H9 (cell line): ENCODE measurements at regions not wholly inside any gene's neighbourhood (a gene's known extent, or its start where the extent isn't known, plus 50 kb on each side); places are given as distances from the start of the nearest gene placed in this dataset.

Experiments
- DNase-seq: peaks from one replicate; pipeline ENCODE4 v3.0.0-alpha.2; 2017
- H2AFZ ChIP-seq: one replicate; pipeline ENCODE4 v1.6.1; 2013; ENCODE audit warnings: mild to moderate bottlenecking, low read length, control low read depth, moderate library complexity
- H2AK5ac ChIP-seq: 2 replicates; pipeline ENCODE4 v1.6.1; 2013; ENCODE audit warnings: low read length, control low read depth, mixed read lengths; ENCODE audit not compliant: insufficient read length
- H2BK120ac ChIP-seq: one replicate; pipeline ENCODE4 v1.6.1; 2013; ENCODE audit warnings: low read depth, mild to moderate bottlenecking, low read length, control low read depth, inconsistent platforms; ENCODE audit not compliant: poor library complexity, severe bottlenecking
- H2BK12ac ChIP-seq: 2 replicates; pipeline ENCODE4 v1.6.1; 2013; ENCODE audit warnings: low read length, control low read depth, mixed read lengths, low read depth; ENCODE audit not compliant: insufficient read length
- H2BK15ac ChIP-seq: 2 replicates; pipeline ENCODE4 v1.6.1; 2013; ENCODE audit warnings: low read depth, low read length, control low read depth
- H2BK20ac ChIP-seq: one replicate; pipeline ENCODE4 v1.6.1; 2013; ENCODE audit warnings: low read depth, mild to moderate bottlenecking, low read length, control low read depth, inconsistent platforms; ENCODE audit not compliant: poor library complexity, severe bottlenecking
- H2BK5ac ChIP-seq: 2 replicates; pipeline ENCODE4 v1.6.1; 2013; ENCODE audit warnings: low read length, control low read depth, mixed read lengths; ENCODE audit not compliant: insufficient read length
- H3K14ac ChIP-seq: 2 replicates; pipeline ENCODE4 v1.6.1; 2013; ENCODE audit warnings: low read length, control low read depth; ENCODE audit not compliant: insufficient read depth
- H3K18ac ChIP-seq: 2 replicates; pipeline ENCODE4 v1.6.1; 2013; ENCODE audit warnings: low read depth, mild to moderate bottlenecking, mixed read lengths, low read length, control low read depth; ENCODE audit not compliant: insufficient read length
- H3K23ac ChIP-seq: 2 replicates; pipeline ENCODE4 v1.6.1; 2013; ENCODE audit warnings: low read length, control low read depth, mixed read lengths, low read depth; ENCODE audit not compliant: insufficient read length
- H3K23me2 ChIP-seq: 2 replicates; pipeline ENCODE4 v1.6.1; 2013; ENCODE audit warnings: low read depth, mild to moderate bottlenecking, mixed read lengths, low read length, control low read depth; ENCODE audit not compliant: insufficient read length, poor library complexity, severe bottlenecking
- H3K27ac ChIP-seq: 2 replicates; pipeline ENCODE4 v1.5.1; 2013; ENCODE audit warnings: low read length, control low read depth, mixed read lengths, low read depth; ENCODE audit not compliant: insufficient read length
- H3K27me3 ChIP-seq: 2 replicates; pipeline ENCODE4 v1.6.1; 2013; ENCODE audit warnings: low read length, control low read depth, inconsistent platforms; ENCODE audit not compliant: insufficient read depth
- H3K4ac ChIP-seq: 2 replicates; pipeline ENCODE4 v1.6.1; 2013; ENCODE audit warnings: low read depth, mild to moderate bottlenecking, control low read depth, inconsistent platforms, low read length, moderate library complexity
- H3K4me1 ChIP-seq: 2 replicates; pipeline ENCODE4 v1.6.1; 2013; ENCODE audit warnings: low read length, control low read depth, inconsistent platforms; ENCODE audit not compliant: insufficient read depth
- H3K4me2 ChIP-seq: 2 replicates; pipeline ENCODE4 v1.6.1; 2013; ENCODE audit warnings: low read length, control low read depth, mixed read lengths; ENCODE audit not compliant: insufficient read length, insufficient read depth
- H3K56ac ChIP-seq: 2 replicates; pipeline ENCODE4 v1.6.1; 2013; ENCODE audit warnings: low read depth, mild to moderate bottlenecking, mixed read lengths, low read length, control low read depth; ENCODE audit not compliant: insufficient read length
- H3K79me1 ChIP-seq: 2 replicates; pipeline ENCODE4 v1.6.1; 2013; ENCODE audit warnings: low read depth, mild to moderate bottlenecking, moderate library complexity, low read length, control low read depth, inconsistent platforms; ENCODE audit not compliant: insufficient read depth, poor library complexity, severe bottlenecking
- H3K79me2 ChIP-seq: 2 replicates; pipeline ENCODE4 v1.6.1; 2013; ENCODE audit warnings: low read length, control low read depth, inconsistent platforms; ENCODE audit not compliant: insufficient read depth
- H3K9ac ChIP-seq: 2 replicates; pipeline ENCODE4 v1.6.1; 2013; ENCODE audit warnings: low read length, control low read depth, mixed read lengths; ENCODE audit not compliant: insufficient read length; ENCODE audit errors: extremely low read depth
- H3K9me3 ChIP-seq: one replicate; pipeline ENCODE4 v1.6.1; 2013; ENCODE audit warnings: low read depth, low read length, inconsistent platforms; ENCODE audit not compliant: control insufficient read depth
- H3T11ph ChIP-seq: one replicate; pipeline ENCODE4 v1.6.1; 2013; ENCODE audit warnings: mild to moderate bottlenecking, low read length, control low read depth, inconsistent platforms
- H4K20me1 ChIP-seq: one replicate; pipeline ENCODE4 v1.6.1; 2013; ENCODE audit not compliant: control insufficient read depth, insufficient read length, insufficient read depth
- H4K5ac ChIP-seq: 2 replicates; pipeline ENCODE4 v1.6.1; 2013; ENCODE audit warnings: low read depth, mild to moderate bottlenecking, mixed read lengths, low read length, control low read depth; ENCODE audit not compliant: insufficient read length
- H4K8ac ChIP-seq: replicated peaks from 2 replicates; pipeline ENCODE4 v1.6.1; 2013; ENCODE audit warnings: low read length, control low read depth, mixed read lengths, low read depth; ENCODE audit not compliant: insufficient read length
- H4K91ac ChIP-seq: 2 replicates; pipeline ENCODE4 v1.6.1; 2013; ENCODE audit warnings: low read depth, mild to moderate bottlenecking, moderate library complexity, mixed read lengths, low read length, control low read depth; ENCODE audit not compliant: insufficient read length
- H3K27ac Mint-ChIP-seq, 3 experiments: 2 replicates in 2 of 3; 3 replicates in 1 of 3; pipeline ENCODE4 v1.8.0; 2020 to 2021; ENCODE audit warnings: mixed read lengths in 3 of 3, mild to moderate bottlenecking in 1 of 3, moderate library complexity in 1 of 3
- H3K27me3 Mint-ChIP-seq: 2 replicates; pipeline ENCODE4 v1.8.0; 2021; ENCODE audit warnings: low read depth, mild to moderate bottlenecking, moderate library complexity, mixed read lengths
- H3K36me3 Mint-ChIP-seq, 3 experiments: 2 replicates in 2 of 3; 3 replicates in 1 of 3; pipeline ENCODE4 v1.8.0; 2020 to 2021; ENCODE audit warnings: low read depth in 3 of 3, mixed read lengths in 3 of 3; ENCODE audit not compliant: insufficient read depth in 1 of 3
- H3K4me1 Mint-ChIP-seq, 2 experiments: 2 replicates each; pipeline ENCODE4 v1.8.0; 2020; ENCODE audit warnings: mixed read lengths in 2 of 2
- H3K4me3 Mint-ChIP-seq, 2 experiments: 2 replicates in 1 of 2; 3 replicates in 1 of 2; pipeline ENCODE4 v1.8.0; 2020 to 2021; ENCODE audit warnings: mild to moderate bottlenecking in 2 of 2, mixed read lengths in 2 of 2, moderate library complexity in 1 of 2
- H3K9me3 Mint-ChIP-seq, 2 experiments: 2 replicates in 1 of 2; 3 replicates in 1 of 2; pipeline ENCODE4 v1.8.0; 2020; ENCODE audit warnings: mild to moderate bottlenecking in 2 of 2, mixed read lengths in 2 of 2, moderate library complexity in 1 of 2
- CTCF ChIP-seq: fragments of 200-600 bp; sonication (generic); conservative IDR thresholded peaks from 3 replicates; pipeline ENCODE4 v1.8.0; 2021; ENCODE audit warnings: antibody characterized with exemption, mild to moderate bottlenecking
- WGBS: extraction: QIAGEN DNeasy Blood & Tissue Kit; methylation state at CpG from one replicate; pipeline ENCODE4 v1.1.7; 2013; ENCODE audit warnings: missing lambda C conversion rate, low lambda C conversion rate, mixed read lengths; ENCODE audit not compliant: insufficient read length; ENCODE audit errors: extremely low coverage; 5-methylcytosine and 5-hydroxymethylcytosine counted together

- no peaks in the 10 kb centered on the region for H3K79me2 ChIP-seq
- H4K20me1 ChIP-seq = no peaks in the 10 kb centered on the region
- H2BK20ac ChIP-seq = no peak overlapping the region
- no peak overlapping the region for H3K9ac ChIP-seq
- no peak overlapping the region for H2BK5ac ChIP-seq
- TF ChIP-seq CTCF = no peak
- H4K91ac ChIP-seq = no peak overlapping the region
- DNase-seq = no peak
- H3K9me3 Mint-ChIP-seq = no peaks in the 10 kb centered on the region
- H3K27ac Mint-ChIP-seq = no peak overlapping the region
- H3K36me3 Mint-ChIP-seq = no peaks in the 10 kb centered on the region; a peak in 1 of 7 replicates
- H2BK15ac ChIP-seq = no peak overlapping the region
- no peak overlapping the region for H3K23ac ChIP-seq
- peaks cover 4 to 14% of the 10 kb centered on the region in 2 experiments; a peak in 3 of 4 replicates for H3K4me1 Mint-ChIP-seq
- H2AFZ ChIP-seq = no peak overlapping the region
- no peak overlapping the region for H3K14ac ChIP-seq
- H3K27ac ChIP-seq = no peak overlapping the region
- no peaks in the 10 kb centered on the region for H3K4me1 ChIP-seq
- H3K4ac ChIP-seq = no peak overlapping the region
- H2BK12ac ChIP-seq = no peak overlapping the region
- no peak overlapping the region for H4K5ac ChIP-seq
- H3K27me3 ChIP-seq = no peaks in the 10 kb centered on the region
- no peak overlapping the region for H3K18ac ChIP-seq
- WGBS = no CpG with 5 or more reads among the region's 3 CpGs
- peaks cover 12% of the 10 kb centered on the region for H3K27me3 Mint-ChIP-seq
- H3T11ph ChIP-seq = no peak overlapping the region
- no peak overlapping the region for H2BK120ac ChIP-seq
- H3K9me3 ChIP-seq = no peaks in the 10 kb centered on the region
- no peaks in the 10 kb centered on the region for H3K23me2 ChIP-seq
- no peak overlapping the region for H2AK5ac ChIP-seq
- H3K56ac ChIP-seq = no peak overlapping the region
- no peaks in the 10 kb centered on the region for H3K79me1 ChIP-seq
- H3K4me3 Mint-ChIP-seq = no peak overlapping the region
- H4K8ac ChIP-seq = no peak overlapping the region
- H3K4me2 ChIP-seq = no peak overlapping the region
Measured at GRCh38 chr2:43070030-43070429, 156.4 kb downstream of the ZFP36L2 start.
